Osteocyte (in vitro differentiated cells): ENCODE measurements at regions not wholly inside any gene's neighbourhood (a gene's known extent, or its start where the extent isn't known, plus 50 kb on each side); places are given as distances from the start of the nearest gene placed in this dataset.

ENCODE experiments used
- DNase-seq: peaks from one replicate; pipeline ENCODE4 v3.0.0; 2021; ENCODE audit warnings: mixed read lengths; ENCODE audit not compliant: unreplicated experiment; ENCODE audit errors: extremely low spot score
- H3K27ac Mint-ChIP-seq: one replicate; pipeline ENCODE4 v1.8.0; 2021; ENCODE audit warnings: mild to moderate bottlenecking, mixed read lengths; ENCODE audit not compliant: unreplicated experiment
- H3K27me3 Mint-ChIP-seq: one replicate; pipeline ENCODE4 v1.8.0; 2021; ENCODE audit warnings: mixed read lengths; ENCODE audit not compliant: unreplicated experiment
- H3K36me3 Mint-ChIP-seq: one replicate; pipeline ENCODE4 v1.8.0; 2021; ENCODE audit warnings: mixed read lengths; ENCODE audit not compliant: unreplicated experiment
- H3K4me1 Mint-ChIP-seq: one replicate; pipeline ENCODE4 v1.8.0; 2021; ENCODE audit warnings: mixed read lengths; ENCODE audit not compliant: unreplicated experiment
- H3K4me3 Mint-ChIP-seq: one replicate; pipeline ENCODE4 v1.8.0; 2021; ENCODE audit warnings: mild to moderate bottlenecking, moderate library complexity, mixed read lengths; ENCODE audit not compliant: unreplicated experiment
- H3K9me3 Mint-ChIP-seq: one replicate; pipeline ENCODE4 v1.8.0; 2021; ENCODE audit warnings: mixed read lengths; ENCODE audit not compliant: unreplicated experiment
- CTCF ChIP-seq: fragments of 200-600 bp; sonication (generic); IDR thresholded peaks from 2 replicates; pipeline ENCODE4 v1.5.0; 2021; ENCODE audit warnings: antibody characterized with exemption, mild to moderate bottlenecking, moderate library complexity

- no peak for TF ChIP-seq CTCF
- no peak overlapping the region for H3K4me3 Mint-ChIP-seq
These were observed 406.4 kb downstream of the ZSWIM6 start for GRCh38 chr5:61738446-61738845.

GRCh38 chr5:61744690-61745619 is 412.9 kb downstream of the ZSWIM6 start:
- DNase-seq = no peak
- TF ChIP-seq CTCF = no peak
- no peak overlapping the region for H3K27ac Mint-ChIP-seq

More at GRCh38 chr5:61738446-61738845, 406.4 kb downstream of the ZSWIM6 start:
- no peak overlapping the region for H3K27ac Mint-ChIP-seq
- no peaks in the 10 kb centered on the region for H3K36me3 Mint-ChIP-seq
- H3K4me1 Mint-ChIP-seq = peaks cover 34% of the 10 kb centered on the region
- no peak for DNase-seq
- H3K27me3 Mint-ChIP-seq = peaks cover 2% of the 10 kb centered on the region
- no peaks in the 10 kb centered on the region for H3K9me3 Mint-ChIP-seq

DNA sequence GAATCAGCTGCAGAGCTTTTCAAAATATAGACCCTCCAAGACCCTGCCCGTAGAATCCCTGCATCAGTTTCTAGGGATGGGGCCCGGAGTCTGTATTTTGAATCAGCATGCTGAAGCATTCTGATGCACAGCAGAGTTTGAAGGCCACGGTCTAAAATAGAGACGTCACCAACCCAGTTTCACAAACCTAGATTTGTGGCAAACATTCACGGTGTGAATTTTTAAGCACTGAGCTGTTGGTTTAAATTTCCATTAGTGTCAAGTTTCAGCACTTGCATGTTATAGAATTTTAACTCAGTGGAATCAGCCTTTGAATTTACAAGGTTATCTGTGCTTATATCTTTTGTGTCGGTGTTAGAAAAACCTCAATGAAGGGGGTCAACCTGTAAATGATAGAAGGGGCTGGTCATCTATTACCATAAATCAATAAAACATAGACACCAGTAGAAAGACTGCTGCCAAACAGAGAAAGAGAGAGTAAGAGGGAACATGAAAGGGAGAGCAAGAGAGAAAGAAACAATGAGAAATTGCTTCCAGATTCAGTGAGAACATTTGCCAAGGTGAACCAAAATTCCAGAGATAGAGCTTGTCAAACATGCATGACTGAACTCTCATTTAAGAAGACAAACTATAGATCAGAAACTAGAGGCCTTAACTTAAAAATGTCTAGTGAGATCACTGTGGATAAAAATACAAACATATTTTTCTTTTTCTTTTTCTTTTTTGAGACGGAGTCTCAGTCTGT is 414.9 kb downstream of the ZSWIM6 start:
- Mint-ChIP-seq H3K27ac (no peak overlapping the region), H3K27me3 (peaks cover 7% of the 10 kb centered on the region), H3K9me3 (peaks cover 9% of the 10 kb centered on the region), H3K36me3 (no peaks in the 10 kb centered on the region), H3K4me3 (no peak overlapping the region), H3K4me1 (peaks cover 2% of the 10 kb centered on the region)
- no peak for TF ChIP-seq CTCF
- no peak for DNase-seq

More at GRCh38 chr5:61744690-61745619, 412.9 kb downstream of the ZSWIM6 start:
- H3K9me3 Mint-ChIP-seq = peaks cover 5% of the 10 kb centered on the region
- peaks cover 2% of the 10 kb centered on the region for H3K27me3 Mint-ChIP-seq
- H3K4me1 Mint-ChIP-seq = peaks cover 2% of the 10 kb centered on the region
- H3K36me3 Mint-ChIP-seq = no peaks in the 10 kb centered on the region
- no peak overlapping the region for H3K4me3 Mint-ChIP-seq

DNA sequence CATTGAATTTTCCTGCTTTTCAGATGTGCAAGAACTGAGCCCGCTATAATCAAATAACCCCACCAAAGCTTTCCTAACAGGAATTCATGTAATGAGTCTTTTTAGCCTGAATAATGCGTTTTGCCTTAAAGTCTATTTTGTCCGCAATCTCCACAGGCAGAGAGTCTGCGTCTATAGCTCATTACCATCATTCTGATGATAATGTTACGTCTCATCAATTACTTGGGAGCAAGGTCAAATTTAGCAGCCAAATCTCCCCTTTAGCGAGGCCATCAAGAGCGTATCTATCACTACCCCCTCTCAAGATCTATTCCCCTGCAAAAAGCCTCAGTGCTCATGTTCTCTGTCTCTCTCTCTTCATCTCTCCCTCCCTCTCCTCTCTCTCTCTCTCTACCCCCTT is 416.1 kb downstream of the ZSWIM6 start:
- H3K4me1 Mint-ChIP-seq = peaks cover 2% of the 10 kb centered on the region
- no peaks in the 10 kb centered on the region for H3K36me3 Mint-ChIP-seq
- H3K9me3 Mint-ChIP-seq = peaks cover 9% of the 10 kb centered on the region
- peaks cover 11% of the 10 kb centered on the region for H3K27me3 Mint-ChIP-seq
- no peak for DNase-seq
- H3K4me3 Mint-ChIP-seq = no peak overlapping the region
- TF ChIP-seq CTCF = no peak
- no peak overlapping the region for H3K27ac Mint-ChIP-seq

DNA sequence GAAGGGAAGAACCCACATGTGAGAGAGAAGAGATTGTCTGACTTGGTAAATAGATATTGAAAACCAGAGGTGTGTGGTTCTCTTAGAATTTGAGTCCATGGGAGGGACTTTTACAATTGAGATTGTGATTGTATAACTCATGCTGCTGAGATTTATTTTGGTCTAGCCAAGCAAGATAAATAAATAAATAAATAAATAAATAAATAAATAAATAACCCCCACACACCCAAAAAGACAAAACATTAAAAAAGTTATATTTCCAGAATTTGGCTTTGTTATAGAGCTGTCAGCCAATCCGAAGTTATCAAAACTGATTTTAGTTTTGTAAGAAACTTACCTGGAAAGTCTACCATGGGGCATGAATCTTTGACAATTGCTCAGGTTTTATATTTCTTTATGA is 416.6 kb downstream of the ZSWIM6 start:
- Mint-ChIP-seq H3K27me3 (peaks cover 16% of the 10 kb centered on the region), H3K36me3 (no peaks in the 10 kb centered on the region), H3K4me1 (peaks cover 2% of the 10 kb centered on the region), H3K9me3 (peaks cover 9% of the 10 kb centered on the region), H3K27ac (no peak overlapping the region), H3K4me3 (no peak overlapping the region)
- TF ChIP-seq CTCF = no peak
- DNase-seq = no peak
